Astrocyte (in vitro differentiated cells and primary cell): ENCODE measurements at regions not wholly inside any gene's neighbourhood (a gene's known extent, or its start where the extent isn't known, plus 50 kb on each side); places are given as distances from the start of the nearest gene placed in this dataset.

ENCODE experiments used
- EZH2 ChIP-seq: IDR thresholded peaks from 2 replicates; pipeline ENCODE4 v1.6.1; 2012; ENCODE audit warnings: mild to moderate bottlenecking, low read length, inconsistent platforms; ENCODE audit not compliant: insufficient read depth
- TF ChIP-seq, protein P1 (sequence below): IDR thresholded peaks from 2 replicates; pipeline ENCODE4 v1.5.1; 2011; ENCODE audit warnings: low read depth, mild to moderate bottlenecking, inconsistent platforms, low read length, moderate library complexity; ENCODE audit not compliant: insufficient read depth

GRCh38 chr5:163622799-163623198 lies 117.4 kb downstream of the MAT2B start:
- TF ChIP-seq, protein P1, sequence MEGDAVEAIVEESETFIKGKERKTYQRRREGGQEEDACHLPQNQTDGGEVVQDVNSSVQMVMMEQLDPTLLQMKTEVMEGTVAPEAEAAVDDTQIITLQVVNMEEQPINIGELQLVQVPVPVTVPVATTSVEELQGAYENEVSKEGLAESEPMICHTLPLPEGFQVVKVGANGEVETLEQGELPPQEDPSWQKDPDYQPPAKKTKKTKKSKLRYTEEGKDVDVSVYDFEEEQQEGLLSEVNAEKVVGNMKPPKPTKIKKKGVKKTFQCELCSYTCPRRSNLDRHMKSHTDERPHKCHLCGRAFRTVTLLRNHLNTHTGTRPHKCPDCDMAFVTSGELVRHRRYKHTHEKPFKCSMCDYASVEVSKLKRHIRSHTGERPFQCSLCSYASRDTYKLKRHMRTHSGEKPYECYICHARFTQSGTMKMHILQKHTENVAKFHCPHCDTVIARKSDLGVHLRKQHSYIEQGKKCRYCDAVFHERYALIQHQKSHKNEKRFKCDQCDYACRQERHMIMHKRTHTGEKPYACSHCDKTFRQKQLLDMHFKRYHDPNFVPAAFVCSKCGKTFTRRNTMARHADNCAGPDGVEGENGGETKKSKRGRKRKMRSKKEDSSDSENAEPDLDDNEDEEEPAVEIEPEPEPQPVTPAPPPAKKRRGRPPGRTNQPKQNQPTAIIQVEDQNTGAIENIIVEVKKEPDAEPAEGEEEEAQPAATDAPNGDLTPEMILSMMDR: no peak
- no peak for TF ChIP-seq EZH2
